Spinal cord (tissue), 9 donors: ENCODE measurements at regions not wholly inside any gene's neighbourhood (a gene's known extent, or its start where the extent isn't known, plus 50 kb on each side); places are given as distances from the start of the nearest gene placed in this dataset.

Experiments
- DNase-seq, 6 donors: peaks; one replicate each; pipeline versions ENCODE4 v3.0.0 to v3.0.0-alpha.2; 2013 to 2015; ENCODE audit warnings: low spot score in 6 of 6, low read depth in 4 of 6
- H3K27ac ChIP-seq: one replicate; pipeline ENCODE4 v1.5.1; 2013; ENCODE audit warnings: low read depth, low read length, control low read depth
- H3K27me3 ChIP-seq: one replicate; pipeline ENCODE4 v1.6.1; 2013; ENCODE audit warnings: low read length; ENCODE audit not compliant: control insufficient read depth, insufficient read depth
- H3K36me3 ChIP-seq: one replicate; pipeline ENCODE4 v1.6.1; 2013; ENCODE audit warnings: low read length; ENCODE audit not compliant: control insufficient read depth, insufficient read depth
- H3K4me1 ChIP-seq: one replicate; pipeline ENCODE4 v1.6.1; 2013; ENCODE audit warnings: low read length; ENCODE audit not compliant: control insufficient read depth, insufficient read depth
- H3K4me3 ChIP-seq: one replicate; pipeline ENCODE4 v1.5.1; 2013; ENCODE audit warnings: low read depth, low read length, control low read depth
- H3K9me3 ChIP-seq: one replicate; pipeline ENCODE4 v1.6.1; 2013; ENCODE audit warnings: low read length; ENCODE audit not compliant: control insufficient read depth, insufficient read depth
- WGBS: methylation state at CpG from one replicate; pipeline ENCODE4 v1.1.5; 2013; ENCODE audit warnings: missing lambda C conversion rate; ENCODE audit not compliant: insufficient coverage; 5-methylcytosine and 5-hydroxymethylcytosine counted together
- donor health status: healthy.

DNA sequence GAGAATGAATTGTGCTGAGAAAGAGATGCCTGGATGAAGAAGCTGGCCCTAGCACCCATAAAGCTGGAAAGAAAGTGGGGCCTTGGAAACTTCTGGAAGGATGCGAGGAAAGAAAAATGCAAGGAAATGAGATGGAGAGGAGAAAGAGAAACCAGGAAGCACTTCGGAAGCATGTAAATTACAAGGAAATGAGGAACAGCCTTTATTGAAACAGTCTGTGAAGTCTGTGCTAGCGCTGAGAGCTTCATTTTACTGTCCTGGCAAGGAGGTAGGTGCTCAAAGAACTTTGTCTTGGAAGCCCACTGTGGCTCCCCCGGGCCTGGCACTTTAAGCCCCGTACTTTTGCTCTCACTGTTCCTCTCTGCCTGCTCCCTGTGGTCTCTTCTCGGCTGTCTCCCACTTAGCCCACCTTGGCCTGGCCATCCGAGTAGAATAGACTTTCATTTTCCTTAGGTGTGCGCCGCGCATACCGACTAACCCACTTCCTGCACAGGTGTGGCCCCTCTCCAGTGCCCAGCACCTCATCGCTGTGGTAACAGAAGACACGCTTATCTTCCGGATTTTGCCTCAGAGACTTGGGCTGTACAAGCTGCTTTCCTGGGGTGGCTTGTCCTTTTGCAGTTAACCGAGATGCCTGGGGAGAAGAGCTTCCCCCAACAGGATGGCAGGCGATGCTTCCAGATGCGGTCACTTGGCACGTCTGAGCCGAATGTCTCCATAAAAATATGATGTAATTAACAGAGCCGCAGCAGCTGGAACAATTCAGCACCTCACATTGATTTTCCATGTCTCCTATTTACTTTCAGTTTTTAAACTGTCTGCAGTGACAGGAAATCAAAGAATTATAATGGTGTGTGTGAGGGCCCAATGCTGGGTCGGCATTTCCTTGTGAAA, 199.6 kb downstream of the HRH4 start:
- peak in 1 of 6 donors; percentile 71 for DNase-seq
- WGBS = 85% methylated on average over 12 of the region's 21 CpGs
- Histone ChIP-seq H3K27ac (no peak overlapping the region), H3K4me1 (peaks cover 10% of the 10 kb centered on the region), H3K36me3 (no peaks in the 10 kb centered on the region), H3K4me3 (no peak overlapping the region), H3K9me3 (no peaks in the 10 kb centered on the region), H3K27me3 (no peaks in the 10 kb centered on the region)

DNA sequence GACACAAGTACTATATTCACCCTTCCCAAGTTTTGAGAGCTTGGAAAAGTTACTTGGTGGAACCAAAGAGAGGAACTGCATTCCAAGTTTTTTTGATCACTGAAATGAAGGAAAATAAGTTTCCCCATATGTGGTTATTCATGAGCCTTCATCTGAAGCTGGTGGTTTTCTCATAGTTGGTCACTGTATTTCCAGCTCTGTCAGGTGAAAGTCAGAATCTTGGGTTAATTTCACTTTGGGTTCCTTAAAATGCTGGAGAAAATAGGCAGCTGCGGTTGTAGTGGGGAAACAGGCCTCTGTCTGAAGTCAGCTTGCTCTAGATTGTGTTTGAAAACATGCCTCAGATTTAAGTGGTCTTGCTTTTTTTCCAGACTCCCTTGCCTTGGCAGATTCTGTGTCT, 200.5 kb downstream of the HRH4 start:
- WGBS = 100% methylated on average over 1 of the region's 1 CpG
- peaks cover 10% of the 10 kb centered on the region for H3K4me1 ChIP-seq
- H3K9me3 ChIP-seq = no peaks in the 10 kb centered on the region
- H3K27ac ChIP-seq = no peak overlapping the region
- no peak overlapping the region for H3K4me3 ChIP-seq
- DNase-seq = no peak
- H3K36me3 ChIP-seq = no peaks in the 10 kb centered on the region
- H3K27me3 ChIP-seq = no peaks in the 10 kb centered on the region

DNA sequence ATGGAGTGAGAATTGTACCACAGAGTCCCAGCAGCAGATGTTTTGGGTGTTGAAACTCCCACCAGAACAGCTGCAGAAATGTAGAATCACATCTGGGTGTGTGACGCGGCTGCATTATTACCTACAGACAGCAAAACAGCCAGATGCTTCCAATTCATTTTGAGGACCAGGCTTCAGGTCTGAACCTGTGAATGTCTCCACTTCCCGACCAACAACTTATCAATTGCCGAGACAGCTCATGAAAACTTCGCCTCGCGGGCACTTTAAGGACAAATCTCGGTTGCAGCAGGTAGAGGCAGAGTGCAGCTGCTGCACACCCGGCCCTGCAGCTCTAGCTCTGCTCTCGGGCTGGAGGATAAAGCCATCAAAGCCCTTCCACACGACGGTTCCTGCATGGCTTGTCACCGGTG, 202.0 kb downstream of the HRH4 start:
- DNase-seq = peak in 1 of 6 donors; percentile 88
- Histone ChIP-seq H3K27me3 (no peaks in the 10 kb centered on the region), H3K4me3 (no peak overlapping the region), H3K9me3 (no peaks in the 10 kb centered on the region), H3K27ac (no peak overlapping the region), H3K4me1 (peaks cover 6% of the 10 kb centered on the region), H3K36me3 (no peaks in the 10 kb centered on the region)
- 51% methylated on average over 12 of the region's 13 CpGs for WGBS

DNA sequence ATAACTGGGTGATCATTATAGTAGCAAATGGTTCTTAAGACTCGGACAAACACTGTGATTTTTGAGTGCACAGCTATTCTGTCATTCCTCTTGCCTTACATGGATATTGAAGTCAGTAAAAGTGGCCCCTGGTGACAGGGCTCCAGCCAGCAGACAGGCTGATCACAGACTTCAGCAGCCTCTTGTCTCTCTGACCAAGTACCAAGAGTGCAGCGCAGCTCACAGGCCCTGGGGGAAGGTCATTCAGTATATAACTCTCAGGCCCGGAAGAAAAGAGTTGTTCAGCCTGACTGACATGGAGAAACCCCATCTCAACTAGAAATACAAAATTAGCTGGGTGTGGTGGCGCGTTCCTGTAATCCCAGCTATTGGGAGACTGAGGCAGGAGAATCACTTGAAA, 202.6 kb downstream of the HRH4 start:
- H3K36me3 ChIP-seq = no peaks in the 10 kb centered on the region
- H3K27me3 ChIP-seq = no peaks in the 10 kb centered on the region
- H3K27ac ChIP-seq = no peak overlapping the region
- 92% methylated on average over 4 of the region's 5 CpGs for WGBS
- no peaks in the 10 kb centered on the region for H3K9me3 ChIP-seq
- no peak overlapping the region for H3K4me3 ChIP-seq
- peaks cover 4% of the 10 kb centered on the region for H3K4me1 ChIP-seq
- DNase-seq = no peak

DNA sequence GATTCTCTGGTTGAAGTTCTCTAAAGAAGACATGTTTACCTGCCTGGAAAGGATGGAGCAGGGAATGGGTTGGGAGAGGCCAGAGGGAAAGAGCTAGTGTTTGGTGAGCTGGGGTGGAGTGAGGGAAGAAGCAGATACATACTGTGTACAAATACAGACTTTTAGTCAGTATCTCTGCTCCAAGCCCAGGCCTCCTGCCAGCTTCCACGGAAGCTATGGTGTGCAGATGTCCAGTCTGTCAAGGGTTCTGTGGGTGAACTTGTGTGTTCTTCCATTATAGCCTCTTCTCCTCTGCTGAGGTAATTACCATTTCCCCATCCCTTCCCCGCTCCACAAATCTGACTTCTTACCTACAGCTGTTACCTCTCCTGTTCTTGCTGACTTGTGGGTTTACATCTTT, 208.6 kb downstream of the HRH4 start:
- no peak for DNase-seq

DNA sequence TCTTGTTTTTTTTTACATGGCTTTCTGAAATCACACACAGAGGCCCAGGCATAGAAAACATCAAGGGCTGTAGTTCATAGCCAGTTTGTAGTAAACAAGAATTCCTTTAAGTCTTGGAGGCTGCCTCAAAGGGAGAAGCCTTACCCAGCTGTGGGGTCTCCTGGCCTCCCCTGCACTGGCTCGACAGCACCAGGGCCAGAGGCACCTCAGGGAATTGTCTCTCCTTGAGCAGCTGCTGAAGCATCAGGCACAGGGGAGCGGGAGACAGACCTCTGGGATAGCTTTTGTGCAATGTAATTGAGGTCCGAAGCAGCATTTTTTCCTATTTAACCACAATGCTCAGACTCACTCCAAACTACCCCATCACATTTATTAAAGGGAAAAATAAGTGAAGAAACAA, 209.1 kb downstream of the HRH4 start:
- no peak overlapping the region for H3K4me3 ChIP-seq
- no peaks in the 10 kb centered on the region for H3K27me3 ChIP-seq
- H3K27ac ChIP-seq = no peak overlapping the region
- no peak for DNase-seq
- H3K9me3 ChIP-seq = no peaks in the 10 kb centered on the region
- H3K4me1 ChIP-seq = no peaks in the 10 kb centered on the region
- 25% methylated on average over 1 of the region's 3 CpGs for WGBS
- no peaks in the 10 kb centered on the region for H3K36me3 ChIP-seq

More for the DNA sequence above, 208.6 kb downstream of the HRH4 start:
- no peaks in the 10 kb centered on the region for H3K36me3 ChIP-seq
- no peaks in the 10 kb centered on the region for H3K4me1 ChIP-seq
- no peak overlapping the region for H3K27ac ChIP-seq
- H3K4me3 ChIP-seq = no peak overlapping the region
- H3K9me3 ChIP-seq = no peaks in the 10 kb centered on the region
- H3K27me3 ChIP-seq = no peaks in the 10 kb centered on the region
- WGBS = no CpG with 5 or more reads among the region's 2 CpGs

DNA sequence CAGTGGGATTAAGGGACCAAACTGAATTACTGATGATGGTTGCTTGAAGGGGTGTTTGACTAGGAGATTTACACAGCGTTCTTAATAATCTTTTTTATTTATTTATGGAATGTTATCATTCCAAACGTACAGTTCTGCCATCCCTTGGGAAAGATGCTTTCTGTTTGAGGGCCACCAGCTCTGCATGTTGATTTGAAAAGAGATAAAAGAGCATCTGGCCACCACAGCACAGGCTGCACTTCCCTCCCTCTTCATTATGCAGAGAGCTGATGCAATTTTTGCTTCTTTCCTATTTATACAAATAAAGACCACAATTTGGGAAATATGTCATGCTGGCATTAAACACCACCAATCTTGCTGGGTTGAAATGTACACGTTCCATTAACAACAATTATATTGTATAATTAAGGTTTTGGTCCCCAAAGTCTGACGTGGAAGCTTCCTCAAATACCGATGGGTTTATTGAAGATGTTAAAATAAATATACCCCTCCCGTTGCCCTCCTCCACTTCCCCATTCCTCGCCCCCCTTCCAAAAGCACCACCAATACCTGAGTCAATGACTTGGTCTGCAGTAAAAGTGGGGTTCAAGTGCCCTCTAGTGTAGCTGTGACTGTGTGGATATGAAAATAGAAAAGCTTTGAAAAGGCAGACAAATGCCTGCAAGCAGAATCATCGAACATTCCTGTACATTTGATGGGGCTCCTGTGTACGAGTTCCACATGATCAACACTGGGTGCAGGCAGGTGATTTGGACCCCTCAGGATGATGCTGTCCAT, 211.9 kb downstream of the HRH4 start:
- no peak overlapping the region for H3K27ac ChIP-seq
- no peaks in the 10 kb centered on the region for H3K4me1 ChIP-seq
- H3K36me3 ChIP-seq = no peaks in the 10 kb centered on the region
- H3K9me3 ChIP-seq = no peaks in the 10 kb centered on the region
- H3K27me3 ChIP-seq = no peaks in the 10 kb centered on the region
- DNase-seq = peak in 2 of 6 donors; percentile 27 to 85
- H3K4me3 ChIP-seq = no peak overlapping the region
- WGBS = 50% methylated on average over 2 of the region's 9 CpGs

DNA sequence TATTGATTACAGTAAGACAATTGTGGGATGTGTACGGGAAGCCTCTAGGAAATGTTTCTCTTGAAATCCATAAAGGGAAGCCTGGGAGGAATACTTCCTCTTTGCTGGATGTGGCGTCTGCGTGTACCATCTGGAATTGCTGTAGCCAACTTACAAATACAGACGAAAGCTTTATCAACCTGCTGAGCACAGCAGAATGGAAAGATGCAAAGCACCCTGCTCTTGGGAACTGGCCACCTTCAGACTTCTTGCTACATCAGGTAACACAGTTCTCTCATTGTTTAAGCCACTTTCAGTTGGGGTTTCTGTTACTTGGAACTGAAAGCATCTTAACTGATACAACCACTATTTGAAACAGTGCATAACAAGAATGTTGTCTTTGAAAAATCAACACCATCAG, 213.8 kb downstream of the HRH4 start:
- no peaks in the 10 kb centered on the region for H3K4me1 ChIP-seq
- no peaks in the 10 kb centered on the region for H3K27me3 ChIP-seq
- no peak overlapping the region for H3K4me3 ChIP-seq
- no peaks in the 10 kb centered on the region for H3K9me3 ChIP-seq
- H3K36me3 ChIP-seq = no peaks in the 10 kb centered on the region
- WGBS = 52% methylated on average over 3 of the region's 4 CpGs
- H3K27ac ChIP-seq = no peak overlapping the region
- DNase-seq = peak in 1 of 6 donors; percentile 57

DNA sequence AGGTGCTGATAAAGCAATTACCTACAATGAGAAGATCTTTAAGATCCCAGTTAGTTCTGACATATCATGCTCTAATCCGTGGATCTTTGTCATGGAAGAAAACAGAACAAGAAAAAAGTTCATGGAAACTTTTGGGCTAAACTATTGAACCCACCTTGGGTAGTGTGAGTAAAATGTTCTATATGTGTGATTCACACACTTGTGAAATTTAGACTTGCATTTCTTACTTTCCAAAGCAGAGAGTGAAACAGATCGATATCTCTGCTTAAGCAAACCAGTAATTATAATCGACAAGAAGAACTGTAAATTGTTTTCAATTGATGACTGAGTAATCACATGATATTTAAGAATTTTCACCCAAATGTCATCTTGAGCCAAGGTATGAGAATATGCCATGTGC, 214.2 kb downstream of the HRH4 start:
- no CpG with 5 or more reads among the region's 3 CpGs for WGBS
- Histone ChIP-seq H3K4me3 (no peak overlapping the region), H3K4me1 (no peaks in the 10 kb centered on the region)

More for the DNA sequence above, 214.2 kb downstream of the HRH4 start:
- Histone ChIP-seq H3K27ac (no peak overlapping the region), H3K27me3 (no peaks in the 10 kb centered on the region), H3K36me3 (no peaks in the 10 kb centered on the region), H3K9me3 (no peaks in the 10 kb centered on the region)
- DNase-seq = no peak
